K562 (cell line): ENCODE measurements at regions not wholly inside any gene's neighbourhood (a gene's known extent, or its start where the extent isn't known, plus 50 kb on each side); places are given as distances from the start of the nearest gene placed in this dataset.

Experiments used
- ATAC-seq: fragments of 200-7000 bp; cut with Tn5 transposase; 3 replicates; pipeline ENCODE4 v1.9.1; 2020; ENCODE audit warnings: moderate library complexity
- BruUV-seq: library from RNA; stranded (reverse); fragments of 400-500 nt; replicated peaks from 2 replicates; lab custom pipeline; 2021; lab: Mats Ljungman, UMichigan
- CTCF ChIA-PET: fragments of 300-600 bp; formaldehyde crosslinking; extraction: SDS; loops from one replicate; lab custom pipeline; 2021; ENCODE audit warnings: low intra/inter-chr PET ratio; lab: Yijun Ruan, JAX
- POLR2A ChIA-PET: fragments of 300-600, 350-650 bp; sonication (Branson Sonifier 250); formaldehyde crosslinking; extraction: SDS; loops from one replicate; lab custom pipeline; 2021; ENCODE audit warnings: antibody characterized with exemption, inconsistent platforms; lab: Yijun Ruan, JAX
- DNase-seq, 4 experiments: peaks; one replicate each; pipeline versions ENCODE4 v3.0.0 to v3.0.0-alpha.2; 2011 to 2018; ENCODE audit warnings: low spot score in 3 of 4, mixed read lengths in 3 of 4; ENCODE audit errors: extremely low read depth in 1 of 4
- FAIRE-seq: peaks from 2 replicates; lab custom pipeline; 2011; peaks lifted over from hg19 to GRCh38; lab: Jason Lieb, UNC
- H2AFZ ChIP-seq: 2 replicates; pipeline ENCODE4 v1.6.0; 2011; ENCODE audit warnings: low read depth, low read length, control low read depth, inconsistent platforms
- H3K27ac ChIP-seq: fragments of 200-600 bp; 3 replicates; pipeline ENCODE4 v1.8.0; 2011; ENCODE audit warnings: low read depth, mild to moderate bottlenecking, control low read depth, inconsistent platforms, low read length, moderate library complexity, mixed read lengths; ENCODE audit errors: extremely low read depth
- H3K27me3 ChIP-seq, 2 experiments: fragments of 300-600 bp in 1 of 2; 2 replicates in 1 of 2; 3 replicates in 1 of 2; pipeline versions ENCODE4 v1.6.0 to v1.8.0; 2011; ENCODE audit warnings: inconsistent platforms in 2 of 2, low read length in 2 of 2, mild to moderate bottlenecking in 1 of 2, mixed read lengths in 1 of 2, moderate library complexity in 1 of 2; ENCODE audit not compliant: control insufficient read depth in 2 of 2, insufficient read depth in 2 of 2
- H3K36me3 ChIP-seq: fragments of 300-600 bp; 3 replicates; pipeline ENCODE4 v1.8.0; 2011; ENCODE audit warnings: mild to moderate bottlenecking, low read length, inconsistent platforms; ENCODE audit not compliant: control insufficient read depth, insufficient read depth
- H3K4me1 ChIP-seq, 2 experiments: fragments of 200-600 bp in 1 of 2; replicated peaks in 1 of 2; 2 replicates in 1 of 2; 3 replicates in 1 of 2; pipeline versions ENCODE4 v1.5.1 to v1.8.0; 2011; ENCODE audit warnings: inconsistent platforms in 2 of 2, low read length in 2 of 2, mild to moderate bottlenecking in 1 of 2, mixed read lengths in 1 of 2, moderate library complexity in 1 of 2; ENCODE audit not compliant: control insufficient read depth in 2 of 2, insufficient read depth in 2 of 2
- H3K4me2 ChIP-seq: 2 replicates; pipeline ENCODE4 v1.6.1; 2011; ENCODE audit warnings: low read length, control low read depth, inconsistent platforms, mixed read lengths; ENCODE audit not compliant: insufficient read depth
- H3K4me3 ChIP-seq: fragments of 200-600 bp; sonication (generic), shearing (Covaris generic); 2 replicates; pipeline ENCODE4 v1.5.1; 2016; ENCODE audit warnings: control low read depth, inconsistent platforms
- H3K79me2 ChIP-seq: fragments of 200-600 bp; 3 replicates; pipeline ENCODE4 v1.8.0; 2011; ENCODE audit warnings: low read length, inconsistent platforms; ENCODE audit not compliant: control insufficient read depth, insufficient read depth
- H3K9ac ChIP-seq, 2 experiments: 2 replicates each; pipeline versions ENCODE4 v1.6.0 to v1.6.1; 2011; ENCODE audit warnings: low read depth in 2 of 2, low read length in 2 of 2, control low read depth in 1 of 2, inconsistent platforms in 1 of 2, mild to moderate bottlenecking in 1 of 2, mixed read lengths in 1 of 2; ENCODE audit not compliant: insufficient read depth in 1 of 2
- H3K9me1 ChIP-seq: one replicate; pipeline ENCODE4 v1.6.0; 2011; ENCODE audit warnings: inconsistent platforms, mild to moderate bottlenecking, low read length, moderate library complexity; ENCODE audit not compliant: control insufficient read depth, insufficient read depth
- H3K9me3 ChIP-seq: replicated peaks from 2 replicates; pipeline ENCODE4 v1.5.1; 2011; ENCODE audit warnings: low read depth, low read length, inconsistent platforms; ENCODE audit not compliant: control insufficient read depth, insufficient read depth
- H4K20me1 ChIP-seq: replicated peaks from 2 replicates; pipeline ENCODE4 v1.6.1; 2011; ENCODE audit warnings: low read length, inconsistent platforms, mixed read lengths; ENCODE audit not compliant: control insufficient read depth, insufficient read depth
- MED1 ChIP-seq: sonication (generic); formaldehyde crosslinking; IDR thresholded peaks from 2 replicates; pipeline ENCODE4 v1.8.1; 2023; ENCODE audit warnings: missing genetic modification reagents, borderline replicate concordance
- SMARCB1 ChIP-seq: IDR thresholded peaks from 2 replicates; pipeline ENCODE4 v1.6.1; 2011; ENCODE audit warnings: improper control_type of control experiment, low read depth; ENCODE audit not compliant: insufficient read length
- TRIM28 ChIP-seq: fragments of 450-650 bp; IDR thresholded peaks from 2 replicates; pipeline ENCODE4 v1.6.1; 2017
- ZNF217 ChIP-seq: sonication (generic); formaldehyde crosslinking; IDR thresholded peaks from 2 replicates; pipeline ENCODE4 v1.8.0; 2022; ENCODE audit warnings: mild to moderate bottlenecking, missing genetic modification reagents
- ZNF507 ChIP-seq: conservative IDR thresholded peaks from 2 replicates; pipeline ENCODE4 v1.6.1; 2017; ENCODE audit warnings: missing genetic modification characterization, missing compliant biosample characterization
- WGBS: fragments of 100-300 bp; shearing (Covaris generic); methylation state at CpG from one replicate; pipeline ENCODE4 v1.1.6; 2016; ENCODE audit warnings: low coverage, mixed read lengths; ENCODE audit not compliant: insufficient coverage; ENCODE audit errors: missing lambda C conversion rate; 5-methylcytosine and 5-hydroxymethylcytosine counted together
- in situ Hi-C: fragments of 300-500 bp; cut with MboI; formaldehyde crosslinking; loops from 4 replicates; pipeline ENCODE4 v1.15.0; 2018; ENCODE audit warnings: inconsistent platforms, mixed read lengths
- intact Hi-C: fragments of 100-400 bp; cut with micrococcal nuclease; formaldehyde crosslinking; loops from 2 replicates; pipeline ENCODE4 v1.14.2; 2022
- TF ChIP-seq, protein P1 (sequence below): fragments of 200-800 bp; sonication (Bioruptor generic); IDR thresholded peaks from 2 replicates; pipeline ENCODE4 v1.6.1; 2017; ENCODE audit warnings: missing genetic modification characterization, missing compliant biosample characterization

DNA sequence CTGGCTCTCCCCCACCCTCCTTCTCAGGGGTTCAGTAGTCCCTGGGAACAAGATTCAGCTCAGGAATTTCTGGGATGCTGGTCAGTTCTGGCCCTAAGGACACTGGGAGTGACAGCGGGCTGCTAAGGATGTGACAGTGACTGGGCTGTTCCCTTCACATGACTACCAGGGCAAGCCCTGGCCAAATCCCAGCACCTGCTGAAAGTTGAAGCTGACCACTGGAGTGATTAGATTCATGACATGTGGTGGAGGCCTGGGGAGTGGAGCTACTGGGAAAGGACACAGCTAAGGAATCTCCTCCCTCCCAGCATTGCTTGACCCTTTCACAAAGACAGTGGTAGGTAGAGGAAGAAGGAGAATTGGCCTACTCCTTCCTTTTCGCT lies 204.9 kb downstream of the DAD1 start:
- intact Hi-C loops: loop anchor here (10.0 kb wide), 1 partner anchor 271 kb away; no protein-coding TSS in a partner anchor
- H3K27ac ChIP-seq: no peak overlapping the region
- no peak overlapping the region for H3K9ac ChIP-seq
- DNase-seq: no peak
- in situ Hi-C loops: loop anchor here (5.0 to 10.0 kb wide), 2 partner anchors 67 to 171 kb away; no protein-coding TSS in a partner anchor
- no peaks in the 10 kb centered on the region for H3K79me2 ChIP-seq
- peaks cover 8 to 19% of the 10 kb centered on the region in 2 experiments; a peak in 3 of 5 replicates for H3K27me3 ChIP-seq
- no peaks in the 10 kb centered on the region for H4K20me1 ChIP-seq
- TF ChIP-seq SMARCB1 (no peak), ZNF217 (CRISPR knock-in tag) (no peak), MED1 (CRISPR knock-in tag) (no peak), TRIM28 (no peak), ZNF507 (tag) (no peak)
- TF ChIP-seq, protein P1, sequence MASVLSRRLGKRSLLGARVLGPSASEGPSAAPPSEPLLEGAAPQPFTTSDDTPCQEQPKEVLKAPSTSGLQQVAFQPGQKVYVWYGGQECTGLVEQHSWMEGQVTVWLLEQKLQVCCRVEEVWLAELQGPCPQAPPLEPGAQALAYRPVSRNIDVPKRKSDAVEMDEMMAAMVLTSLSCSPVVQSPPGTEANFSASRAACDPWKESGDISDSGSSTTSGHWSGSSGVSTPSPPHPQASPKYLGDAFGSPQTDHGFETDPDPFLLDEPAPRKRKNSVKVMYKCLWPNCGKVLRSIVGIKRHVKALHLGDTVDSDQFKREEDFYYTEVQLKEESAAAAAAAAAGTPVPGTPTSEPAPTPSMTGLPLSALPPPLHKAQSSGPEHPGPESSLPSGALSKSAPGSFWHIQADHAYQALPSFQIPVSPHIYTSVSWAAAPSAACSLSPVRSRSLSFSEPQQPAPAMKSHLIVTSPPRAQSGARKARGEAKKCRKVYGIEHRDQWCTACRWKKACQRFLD: no peak
- no peak overlapping the region for H3K4me3 ChIP-seq
- no peaks in the 10 kb centered on the region for H3K4me1 ChIP-seq
- ATAC-seq: no peak
- H3K36me3 ChIP-seq: no peaks in the 10 kb centered on the region
- no peak overlapping the region for H2AFZ ChIP-seq
- 6% methylated on average over 2 of the region's 2 CpGs for WGBS
- no peaks in the 10 kb centered on the region for H3K9me3 ChIP-seq
- ChIA-PET POLR2A (no interaction called here), CTCF (no interaction called here)
- BruUV-seq: no TSS peak
- H3K4me2 ChIP-seq: no peak overlapping the region
- H3K9me1 ChIP-seq: no peaks in the 10 kb centered on the region
- FAIRE-seq: no peak
